DOHH2 (cell line): ENCODE measurements at regions not wholly inside any gene's neighbourhood (a gene's known extent, or its start where the extent isn't known, plus 50 kb on each side); places are given as distances from the start of the nearest gene placed in this dataset.

ENCODE experiments used
- H3F3A ChIP-seq: fragments of 200-600 bp; sonication (generic), shearing (Covaris generic); 2 replicates; pipeline ENCODE4 v1.6.0; 2016; ENCODE audit warnings: antibody characterized with exemption, mild to moderate bottlenecking; ENCODE audit not compliant: control insufficient read depth, insufficient read depth
- H3K27ac ChIP-seq: fragments of 200-600 bp; sonication (generic); 2 replicates; pipeline ENCODE4 v1.5.1; 2014; ENCODE audit warnings: low read depth, mild to moderate bottlenecking, low read length, moderate library complexity
- H3K27me3 ChIP-seq: fragments of 200-600 bp; sonication (generic); 2 replicates; pipeline ENCODE4 v1.6.1; 2014; ENCODE audit warnings: mild to moderate bottlenecking, low read length, mixed read lengths; ENCODE audit not compliant: control insufficient read depth
- H3K36me3 ChIP-seq: fragments of 200-600 bp; sonication (generic); 2 replicates; pipeline ENCODE4 v1.6.1; 2014; ENCODE audit warnings: mild to moderate bottlenecking, low read length, moderate library complexity, mixed read lengths; ENCODE audit not compliant: control insufficient read depth
- H3K4me1 ChIP-seq: fragments of 200-600 bp; sonication (generic); 2 replicates; pipeline ENCODE4 v1.6.1; 2014; ENCODE audit warnings: mild to moderate bottlenecking, low read length, mixed read lengths; ENCODE audit not compliant: control insufficient read depth
- H3K4me2 ChIP-seq: fragments of 200-600 bp; sonication (generic); 2 replicates; pipeline ENCODE4 v1.6.0; 2014; ENCODE audit warnings: mild to moderate bottlenecking, low read length, moderate library complexity
- H3K4me3 ChIP-seq: fragments of 200-600 bp; sonication (generic); 2 replicates; pipeline ENCODE4 v1.5.1; 2014; ENCODE audit warnings: mild to moderate bottlenecking, low read length, mixed read lengths
- H3K79me2 ChIP-seq: fragments of 200-600 bp; sonication (generic); 2 replicates; pipeline ENCODE4 v1.6.1; 2014; ENCODE audit warnings: mild to moderate bottlenecking, low read length, mixed read lengths; ENCODE audit not compliant: control insufficient read depth
- H3K9me2 ChIP-seq: fragments of 200-600 bp; sonication (generic); replicated peaks from 2 replicates; pipeline ENCODE4 v1.6.1; 2014; ENCODE audit warnings: mild to moderate bottlenecking, low read length, mixed read lengths; ENCODE audit not compliant: control insufficient read depth
- H3K9me3 ChIP-seq: fragments of 200-600 bp; sonication (generic); 2 replicates; pipeline ENCODE4 v1.6.1; 2014; ENCODE audit warnings: antibody characterized with exemption, low read length, mixed read lengths; ENCODE audit not compliant: control insufficient read depth, insufficient read depth
- H4K20me1 ChIP-seq: fragments of 200-600 bp; sonication (generic); 2 replicates; pipeline ENCODE4 v1.6.0; 2014; ENCODE audit warnings: low read depth, mild to moderate bottlenecking, antibody characterized with exemption, low read length, moderate library complexity; ENCODE audit not compliant: control insufficient read depth, insufficient read depth
- CTCF ChIP-seq: fragments of 200-600 bp; sonication (generic); IDR thresholded peaks from one replicate; pipeline ENCODE4 v1.5.1; 2014; ENCODE audit warnings: antibody characterized with exemption, mild to moderate bottlenecking, low read depth, low read length; ENCODE audit not compliant: poor library complexity, severe bottlenecking
- EZH2phosphoT487 ChIP-seq: fragments of 200-600 bp; sonication (generic); IDR thresholded peaks from 2 replicates; pipeline ENCODE4 v1.6.1; 2017; ENCODE audit warnings: borderline replicate concordance, mild to moderate bottlenecking, antibody characterized with exemption, low read length, moderate library complexity, mixed read lengths

- Histone ChIP-seq H3K4me3 (no peak overlapping the region), H3K9me2 (no peaks in the 10 kb centered on the region), H3K36me3 (no peaks in the 10 kb centered on the region), H3K4me2 (no peak overlapping the region), H3K4me1 (no peaks in the 10 kb centered on the region), H3K79me2 (no peaks in the 10 kb centered on the region), H4K20me1 (no peaks in the 10 kb centered on the region), H3K9me3 (no peaks in the 10 kb centered on the region), H3K27ac (no peak overlapping the region), H3F3A (no peaks in the 10 kb centered on the region), H3K27me3 (no peaks in the 10 kb centered on the region)
- no peak for TF ChIP-seq EZH2phosphoT487
- TF ChIP-seq CTCF: no peak
Observed at GRCh38 chr11:30165652-30166051, 65.2 kb upstream of the FSHB start.

GRCh38 chr11:30171661-30172060 lies 59.2 kb upstream of the FSHB start:
- no peaks in the 10 kb centered on the region for H3F3A ChIP-seq
- no peaks in the 10 kb centered on the region for H4K20me1 ChIP-seq
- no peak for TF ChIP-seq CTCF
- no peak for TF ChIP-seq EZH2phosphoT487
- H3K27ac ChIP-seq: no peak overlapping the region
- no peaks in the 10 kb centered on the region for H3K4me1 ChIP-seq
- H3K27me3 ChIP-seq: no peaks in the 10 kb centered on the region
- no peaks in the 10 kb centered on the region for H3K36me3 ChIP-seq
- H3K79me2 ChIP-seq: no peaks in the 10 kb centered on the region
- H3K9me2 ChIP-seq: no peaks in the 10 kb centered on the region
- no peak overlapping the region for H3K4me3 ChIP-seq
- H3K9me3 ChIP-seq: no peaks in the 10 kb centered on the region
- H3K4me2 ChIP-seq: no peak overlapping the region

- no peaks in the 10 kb centered on the region for H3K9me2 ChIP-seq
- H3K9me3 ChIP-seq: no peaks in the 10 kb centered on the region
- no peak overlapping the region for H3K4me3 ChIP-seq
- no peaks in the 10 kb centered on the region for H3K27me3 ChIP-seq
- no peak overlapping the region for H3K4me2 ChIP-seq
- H3K4me1 ChIP-seq: no peaks in the 10 kb centered on the region
- no peak overlapping the region for H3K27ac ChIP-seq
- no peaks in the 10 kb centered on the region for H4K20me1 ChIP-seq
- no peaks in the 10 kb centered on the region for H3F3A ChIP-seq
- H3K36me3 ChIP-seq: no peaks in the 10 kb centered on the region
- no peaks in the 10 kb centered on the region for H3K79me2 ChIP-seq
- TF ChIP-seq CTCF (no peak), EZH2phosphoT487 (no peak)
Observed at GRCh38 chr11:30172158-30172557, 58.7 kb upstream of the FSHB start.

GRCh38 chr11:30172883-30173311 lies 57.9 kb upstream of the FSHB start:
- TF ChIP-seq EZH2phosphoT487: no peak
- no peak for TF ChIP-seq CTCF
- no peaks in the 10 kb centered on the region for H3K27me3 ChIP-seq
- no peaks in the 10 kb centered on the region for H4K20me1 ChIP-seq
- no peaks in the 10 kb centered on the region for H3K36me3 ChIP-seq
- H3K9me2 ChIP-seq: no peaks in the 10 kb centered on the region
- H3K27ac ChIP-seq: no peak overlapping the region
- no peaks in the 10 kb centered on the region for H3F3A ChIP-seq
- H3K4me1 ChIP-seq: no peaks in the 10 kb centered on the region
- no peak overlapping the region for H3K4me3 ChIP-seq
- no peaks in the 10 kb centered on the region for H3K79me2 ChIP-seq
- H3K9me3 ChIP-seq: peaks cover 6% of the 10 kb centered on the region; the same call in 1 of the 2 replicates
- H3K4me2 ChIP-seq: no peak overlapping the region
